Choroid plexus epithelial cell (primary cell): ENCODE measurements at regions not wholly inside any gene's neighbourhood (a gene's known extent, or its start where the extent isn't known, plus 50 kb on each side); places are given as distances from the start of the nearest gene placed in this dataset.

ENCODE experiments used
- DNase-seq: peaks from one replicate; pipeline ENCODE4 v3.0.0-alpha.2; 2010; ENCODE audit warnings: low read depth
- H3K4me3 ChIP-seq: 2 replicates; pipeline ENCODE4 v1.5.1; 2011; ENCODE audit warnings: low read depth, mild to moderate bottlenecking, control low read depth, low read length, moderate library complexity
- CTCF ChIP-seq: conservative IDR thresholded peaks from 2 replicates; pipeline ENCODE4 v1.5.1; 2011; ENCODE audit warnings: low read depth, mild to moderate bottlenecking, control low read depth, inconsistent platforms, low read length, moderate library complexity

DNA sequence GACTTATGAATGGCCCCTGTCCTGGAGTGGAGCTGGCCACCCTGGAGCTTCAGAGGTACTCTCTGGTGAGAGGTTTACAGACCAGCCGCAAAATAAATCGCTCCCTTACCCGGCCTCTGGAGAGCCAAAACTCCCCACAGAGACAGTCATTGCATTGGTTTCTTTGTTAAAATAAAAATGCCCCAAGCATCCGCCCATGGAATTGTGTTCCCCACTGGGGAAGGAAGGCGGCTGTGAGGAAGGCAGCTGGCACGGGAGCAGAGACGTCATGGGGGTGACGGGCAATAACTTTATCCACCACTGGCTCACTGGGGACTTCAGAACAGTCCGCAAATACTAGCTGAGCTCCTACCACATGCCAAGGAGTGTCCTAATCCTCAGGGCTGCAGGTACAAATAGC is 266.2 kb upstream of the FOXF1 start:
- no peak for TF ChIP-seq CTCF
- DNase-seq = no peak

GRCh38 chr16:86244936-86245335 is 265.4 kb upstream of the FOXF1 start:
- TF ChIP-seq CTCF = no peak
- H3K4me3 ChIP-seq = no peak overlapping the region
- no peak for DNase-seq

More for the DNA sequence above, 266.2 kb upstream of the FOXF1 start:
- no peak overlapping the region for H3K4me3 ChIP-seq

DNA sequence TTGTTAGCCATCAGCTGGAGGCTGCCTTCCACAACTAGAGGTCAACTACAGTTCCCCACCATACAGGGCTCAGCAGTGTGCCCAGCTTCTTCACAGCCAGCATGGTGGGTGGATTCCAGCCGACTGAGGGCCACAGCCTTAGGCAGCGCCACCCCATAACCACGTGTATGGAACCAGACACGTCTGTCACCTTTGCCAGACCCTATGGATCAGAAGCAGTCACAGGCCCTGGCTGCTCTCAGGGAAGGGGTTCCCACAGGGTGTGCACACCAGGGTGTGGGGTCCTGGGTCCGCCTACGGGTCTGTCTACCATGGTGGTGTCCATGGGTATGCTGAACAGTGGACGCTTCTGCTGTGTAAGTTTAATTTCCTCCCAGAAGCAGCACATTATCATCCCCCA is 265.0 kb upstream of the FOXF1 start:
- TF ChIP-seq CTCF = no peak
- DNase-seq = no peak
- H3K4me3 ChIP-seq = no peak overlapping the region

- TF ChIP-seq CTCF = no peak
- no peak for DNase-seq
- H3K4me3 ChIP-seq = no peak overlapping the region
These were observed 264.4 kb upstream of the FOXF1 start for GRCh38 chr16:86245895-86246294.

DNA sequence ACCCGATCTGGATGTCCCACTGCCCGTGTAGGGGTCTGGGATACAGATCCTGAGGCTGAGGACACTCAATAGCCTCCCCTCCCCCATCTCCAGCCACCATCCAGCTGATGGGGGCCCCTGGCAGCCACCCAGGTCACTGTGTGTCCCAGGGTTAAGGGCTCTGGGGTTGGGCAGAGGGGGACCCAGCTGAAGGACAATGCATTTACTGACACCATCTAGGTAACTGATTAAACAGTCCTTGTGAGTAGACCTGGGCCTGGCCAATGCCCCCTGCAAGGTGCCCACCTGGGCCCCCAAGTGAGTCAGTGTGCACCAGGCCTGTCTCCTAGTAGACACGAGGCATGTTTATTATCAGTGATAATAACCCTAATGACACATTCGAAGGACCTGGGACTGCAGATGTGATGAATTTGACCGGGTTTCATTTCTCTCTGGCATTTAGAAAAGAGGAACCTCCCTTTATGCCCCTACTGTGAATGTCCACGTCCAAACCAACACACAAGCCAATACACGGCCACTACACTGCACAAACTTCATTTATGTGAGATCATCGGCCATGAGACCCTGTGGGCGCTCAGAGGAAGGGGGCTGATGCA is 261.9 kb upstream of the FOXF1 start:
- no peak overlapping the region for H3K4me3 ChIP-seq
- TF ChIP-seq CTCF = no peak

DNA sequence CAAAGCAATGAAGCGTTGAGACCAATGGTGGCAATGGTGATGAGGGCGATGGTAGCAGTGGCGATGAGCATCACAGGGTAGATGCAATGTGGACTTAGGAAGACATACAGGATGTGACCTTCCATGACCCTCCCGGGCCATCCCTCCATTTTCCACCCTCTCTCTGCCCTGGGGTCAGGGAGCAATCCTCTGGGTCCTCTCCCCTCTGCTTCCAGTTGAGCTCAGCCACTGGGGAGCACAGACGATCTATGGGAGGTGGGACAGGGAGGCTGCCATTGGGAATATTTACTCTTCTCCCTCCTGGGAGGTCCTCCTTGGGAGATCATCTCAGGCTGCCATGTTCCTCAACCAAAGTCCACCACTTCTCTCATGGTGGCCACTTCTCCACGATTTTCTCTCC is 260.7 kb upstream of the FOXF1 start:
- H3K4me3 ChIP-seq = no peak overlapping the region
- no peak for DNase-seq
- no peak for TF ChIP-seq CTCF

More for the DNA sequence above, 261.9 kb upstream of the FOXF1 start:
- DNase-seq = no peak

GRCh38 chr16:86251682-86252081 is 258.6 kb upstream of the FOXF1 start:
- DNase-seq = no peak
- TF ChIP-seq CTCF = no peak

More at GRCh38 chr16:86251682-86252081, 258.6 kb upstream of the FOXF1 start:
- H3K4me3 ChIP-seq = no peak overlapping the region
